SK-N-SH (cell line): ENCODE measurements at regions not wholly inside any gene's neighbourhood (a gene's known extent, or its start where the extent isn't known, plus 50 kb on each side); places are given as distances from the start of the nearest gene placed in this dataset.

Experiments used
- CTCF ChIA-PET: fragments of 300-600, 350-600 bp; formaldehyde crosslinking; extraction: SDS; loops from one replicate; lab custom pipeline; 2021; lab: Yijun Ruan, JAX
- POLR2A ChIA-PET: fragments of 350-600 bp; sonication (Branson Sonifier 250); formaldehyde crosslinking; extraction: SDS; loops from one replicate; lab custom pipeline; 2020; ENCODE audit warnings: antibody characterized with exemption, inconsistent platforms; lab: Yijun Ruan, JAX
- DNase-seq: peaks from one replicate; pipeline ENCODE4 v3.0.0; 2012
- H2AFZ ChIP-seq: fragments of 200-600 bp; sonication (generic); 2 replicates; pipeline ENCODE4 v1.8.1; 2016; ENCODE audit warnings: antibody characterized with exemption, mild to moderate bottlenecking, low read depth
- H3F3A ChIP-seq: fragments of 200-600 bp; sonication (generic); replicated peaks from 2 replicates; pipeline ENCODE3; 2016; ENCODE audit warnings: antibody characterized with exemption, mild to moderate bottlenecking; ENCODE audit not compliant: insufficient read depth
- H3K27ac ChIP-seq, 2 experiments: fragments of 200-500 bp in 1 of 2; fragments of 200-600 bp in 1 of 2; sonication (Bioruptor generic) in 1 of 2; sonication (generic), shearing (Covaris generic) in 1 of 2; 2 replicates each; pipeline versions ENCODE4 v1.5.1 to v1.6.1; 2014 to 2016; ENCODE audit warnings: low read depth in 2 of 2, inconsistent platforms in 1 of 2, low read length in 1 of 2, mild to moderate bottlenecking in 1 of 2, mixed read lengths in 1 of 2
- H3K27me3 ChIP-seq: fragments of 200-600 bp; sonication (generic), shearing (Covaris generic); 2 replicates; pipeline ENCODE4 v1.6.1; 2016; ENCODE audit warnings: mixed run types; ENCODE audit not compliant: insufficient read depth
- H3K36me3 ChIP-seq, 2 experiments: fragments of 200-500 bp in 1 of 2; fragments of 200-600 bp in 1 of 2; sonication (Bioruptor generic) in 1 of 2; sonication (generic) in 1 of 2; replicated peaks in 1 of 2; 2 replicates each; pipeline versions ENCODE3 to v1.5.1; 2014 to 2016; ENCODE audit warnings: low read length in 1 of 2, mild to moderate bottlenecking in 1 of 2; ENCODE audit not compliant: insufficient read depth in 2 of 2, control insufficient read depth in 1 of 2
- H3K4me1 ChIP-seq, 2 experiments: fragments of 200-500 bp in 1 of 2; fragments of 200-600 bp in 1 of 2; sonication (Bioruptor generic) in 1 of 2; sonication (generic), shearing (Covaris generic) in 1 of 2; 2 replicates each; pipeline versions ENCODE4 v1.5.1 to v1.6.1; 2014 to 2016; ENCODE audit warnings: low read depth in 1 of 2, low read length in 1 of 2, mixed run types in 1 of 2; ENCODE audit not compliant: insufficient read depth in 2 of 2, control insufficient read depth in 1 of 2
- H3K4me2 ChIP-seq: fragments of 200-600 bp; sonication (generic), shearing (Covaris generic); 2 replicates; pipeline ENCODE4 v1.6.1; 2017; ENCODE audit warnings: mixed run types
- H3K4me3 ChIP-seq, 2 experiments: fragments of 200-500 bp in 1 of 2; fragments of 200-600 bp in 1 of 2; sonication (Bioruptor generic) in 1 of 2; sonication (generic), shearing (Covaris generic) in 1 of 2; 2 replicates each; pipeline versions ENCODE4 v1.5.1 to v1.8.1; 2014 to 2016; ENCODE audit warnings: low read depth in 2 of 2, inconsistent platforms in 1 of 2, low read length in 1 of 2, mild to moderate bottlenecking in 1 of 2, mixed read lengths in 1 of 2, moderate library complexity in 1 of 2
- H3K79me2 ChIP-seq: fragments of 200-600 bp; sonication (generic); 2 replicates; pipeline ENCODE4 v1.8.1; 2017; ENCODE audit warnings: mild to moderate bottlenecking; ENCODE audit not compliant: insufficient read depth
- H3K9ac ChIP-seq: fragments of 200-600 bp; sonication (generic); 2 replicates; pipeline ENCODE4 v1.6.1; 2017; ENCODE audit warnings: mixed run types
- H3K9me2 ChIP-seq: fragments of 200-600 bp; sonication (generic); 2 replicates; pipeline ENCODE4 v1.6.1; 2017; ENCODE audit warnings: mixed run types
- H3K9me3 ChIP-seq: fragments of 200-600 bp; sonication (generic); 2 replicates; pipeline ENCODE4 v1.6.1; 2017; ENCODE audit warnings: mixed run types, mild to moderate bottlenecking, moderate library complexity
- H4K20me1 ChIP-seq: fragments of 200-600 bp; sonication (generic); 2 replicates; pipeline ENCODE4 v1.6.1; 2017; ENCODE audit warnings: mild to moderate bottlenecking, mixed run types; ENCODE audit not compliant: insufficient read depth
- EZH2phosphoT487 ChIP-seq: fragments of 200-600 bp; sonication (generic); IDR thresholded peaks from 2 replicates; pipeline ENCODE4 v1.6.1; 2017; ENCODE audit warnings: low read depth, mixed run types, mild to moderate bottlenecking, antibody characterized with exemption, moderate library complexity, borderline replicate concordance
- FOSL2 ChIP-seq: IDR thresholded peaks from 2 replicates; pipeline ENCODE4 v1.4.0; 2012; ENCODE audit warnings: low read depth, mild to moderate bottlenecking, moderate library complexity, borderline replicate concordance
- FOXJ3 ChIP-seq: sonication (generic); formaldehyde crosslinking; IDR thresholded peaks from 2 replicates; pipeline ENCODE4 v1.5.1; 2020; ENCODE audit warnings: mild to moderate bottlenecking, missing genetic modification reagents
- GATA2 ChIP-seq: sonication (generic); formaldehyde crosslinking; IDR thresholded peaks from 2 replicates; pipeline ENCODE4 v1.5.0; 2020; ENCODE audit warnings: mild to moderate bottlenecking, missing genetic modification reagents
- NFIC ChIP-seq: IDR thresholded peaks from 2 replicates; pipeline ENCODE4 v1.4.0; 2012; ENCODE audit warnings: borderline replicate concordance
- RAD21 ChIP-seq: IDR thresholded peaks from 2 replicates; pipeline ENCODE4 v1.6.1; 2012; ENCODE audit warnings: mild to moderate bottlenecking, low read length
- RCOR1 ChIP-seq: fragments of 150-350 bp; IDR thresholded peaks from 2 replicates; pipeline ENCODE4 v1.6.1; 2017; ENCODE audit warnings: antibody characterized with exemption, low read length
- RFX5 ChIP-seq: IDR thresholded peaks from 2 replicates; pipeline ENCODE4 v1.6.1; 2012; ENCODE audit warnings: mild to moderate bottlenecking, improper control_type of control experiment, low read length
- RXRA ChIP-seq: IDR thresholded peaks from 2 replicates; pipeline ENCODE4 v1.4.0; 2012; ENCODE audit warnings: low read depth, mild to moderate bottlenecking, borderline replicate concordance
- SIN3A ChIP-seq: IDR thresholded peaks from 2 replicates; pipeline ENCODE4 v1.6.1; 2012; ENCODE audit warnings: low read depth, mild to moderate bottlenecking, low read length, moderate library complexity, borderline replicate concordance
- SMC3 ChIP-seq: IDR thresholded peaks from 2 replicates; pipeline ENCODE4 v1.6.1; 2012; ENCODE audit warnings: low read depth, low read length, improper control_type of control experiment
- TCF12 ChIP-seq: IDR thresholded peaks from 2 replicates; pipeline ENCODE4 v1.4.0; 2012
- WGBS: methylation state at CpG from one replicate; pipeline ENCODE4 v1.1.6; 2017; ENCODE audit warnings: low lambda C conversion rate; 5-methylcytosine and 5-hydroxymethylcytosine counted together
- TF ChIP-seq, protein P1 (sequence below): fragments of 150-350 bp; IDR thresholded peaks from 2 replicates; pipeline ENCODE4 v1.6.1; 2017; ENCODE audit warnings: antibody characterized with exemption, low read length, low read depth, borderline replicate concordance
- TF ChIP-seq, protein P2 (sequence below): IDR thresholded peaks from 2 replicates; pipeline ENCODE4; 2012
- TF ChIP-seq, protein P3 (sequence below): fragments of 200-600 bp; sonication (generic); IDR thresholded peaks from 2 replicates; pipeline ENCODE4 v1.6.1; 2017; ENCODE audit warnings: antibody characterized with exemption, mild to moderate bottlenecking, moderate library complexity
- TF ChIP-seq, protein P4 (sequence below): IDR thresholded peaks from 2 replicates; pipeline ENCODE4 v1.6.1; 2012; ENCODE audit warnings: mild to moderate bottlenecking, low read depth, low read length, moderate library complexity

DNA sequence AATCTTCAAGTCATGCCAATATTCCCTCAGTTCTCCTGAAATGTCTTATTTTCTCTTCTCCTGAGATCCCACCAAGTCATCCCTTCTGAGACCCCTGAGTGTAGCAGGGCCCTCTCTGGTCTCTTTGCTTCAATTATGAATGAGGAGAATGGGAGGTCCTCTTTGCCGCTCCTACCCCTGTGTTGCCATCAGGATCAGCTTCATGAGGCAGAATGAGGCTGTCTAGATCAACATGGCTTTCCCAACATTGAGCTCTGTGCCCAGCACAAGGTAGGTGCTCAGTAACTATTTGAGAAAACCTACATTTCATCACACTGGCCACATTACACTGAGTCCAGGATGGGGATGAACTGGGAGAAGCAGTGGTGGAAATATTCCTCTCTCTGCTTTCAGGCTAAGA is 107.2 kb downstream of the ZNF280B start:
- no peak overlapping the region for H3K4me3 ChIP-seq
- WGBS, result 33% methylated on average over 1 of the region's 1 CpG
- no peak overlapping the region for H3K27ac ChIP-seq
- H3F3A ChIP-seq, result no peaks in the 10 kb centered on the region
- no peaks in the 10 kb centered on the region for H3K9me2 ChIP-seq
- no peaks in the 10 kb centered on the region for H3K79me2 ChIP-seq
- ChIA-PET CTCF (interaction anchor here (0.7 to 2.4 kb wide), 2 partner anchors 21 to 1521 kb away, joined by 3 to 21 read pairs; no protein-coding TSS in a partner anchor), POLR2A (no interaction called here)
- H2AFZ ChIP-seq, result no peak overlapping the region
- DNase-seq, result no peak
- peaks cover 0 to 4% of the 10 kb centered on the region in 2 experiments; a peak in 1 of 4 replicates for H3K4me1 ChIP-seq
- no peaks in the 10 kb centered on the region for H4K20me1 ChIP-seq
- H3K9ac ChIP-seq, result no peak overlapping the region
- no peaks in the 10 kb centered on the region for H3K36me3 ChIP-seq
- no peaks in the 10 kb centered on the region; the same call in 1 of the 2 replicates for H3K27me3 ChIP-seq
- no peaks in the 10 kb centered on the region for H3K9me3 ChIP-seq
- TF ChIP-seq NFIC, result no peak
- TF ChIP-seq RXRA, result no peak
- TF ChIP-seq, protein P1, sequence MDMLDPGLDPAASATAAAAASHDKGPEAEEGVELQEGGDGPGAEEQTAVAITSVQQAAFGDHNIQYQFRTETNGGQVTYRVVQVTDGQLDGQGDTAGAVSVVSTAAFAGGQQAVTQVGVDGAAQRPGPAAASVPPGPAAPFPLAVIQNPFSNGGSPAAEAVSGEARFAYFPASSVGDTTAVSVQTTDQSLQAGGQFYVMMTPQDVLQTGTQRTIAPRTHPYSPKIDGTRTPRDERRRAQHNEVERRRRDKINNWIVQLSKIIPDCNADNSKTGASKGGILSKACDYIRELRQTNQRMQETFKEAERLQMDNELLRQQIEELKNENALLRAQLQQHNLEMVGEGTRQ, result no peak
- no peak for TF ChIP-seq FOSL2
- no peak for TF ChIP-seq TCF12
- TF ChIP-seq GATA2 (CRISPR knock-in tag), result no peak
- no peak for TF ChIP-seq FOXJ3
- no peak for TF ChIP-seq RAD21
- TF ChIP-seq SMC3, result no peak
- TF ChIP-seq, protein P2, sequence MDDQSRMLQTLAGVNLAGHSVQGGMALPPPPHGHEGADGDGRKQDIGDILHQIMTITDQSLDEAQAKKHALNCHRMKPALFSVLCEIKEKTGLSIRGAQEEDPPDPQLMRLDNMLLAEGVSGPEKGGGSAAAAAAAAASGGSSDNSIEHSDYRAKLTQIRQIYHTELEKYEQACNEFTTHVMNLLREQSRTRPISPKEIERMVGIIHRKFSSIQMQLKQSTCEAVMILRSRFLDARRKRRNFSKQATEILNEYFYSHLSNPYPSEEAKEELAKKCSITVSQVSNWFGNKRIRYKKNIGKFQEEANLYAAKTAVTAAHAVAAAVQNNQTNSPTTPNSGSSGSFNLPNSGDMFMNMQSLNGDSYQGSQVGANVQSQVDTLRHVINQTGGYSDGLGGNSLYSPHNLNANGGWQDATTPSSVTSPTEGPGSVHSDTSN, result no peak
- TF ChIP-seq RFX5, result no peak
- TF ChIP-seq, protein P3, sequence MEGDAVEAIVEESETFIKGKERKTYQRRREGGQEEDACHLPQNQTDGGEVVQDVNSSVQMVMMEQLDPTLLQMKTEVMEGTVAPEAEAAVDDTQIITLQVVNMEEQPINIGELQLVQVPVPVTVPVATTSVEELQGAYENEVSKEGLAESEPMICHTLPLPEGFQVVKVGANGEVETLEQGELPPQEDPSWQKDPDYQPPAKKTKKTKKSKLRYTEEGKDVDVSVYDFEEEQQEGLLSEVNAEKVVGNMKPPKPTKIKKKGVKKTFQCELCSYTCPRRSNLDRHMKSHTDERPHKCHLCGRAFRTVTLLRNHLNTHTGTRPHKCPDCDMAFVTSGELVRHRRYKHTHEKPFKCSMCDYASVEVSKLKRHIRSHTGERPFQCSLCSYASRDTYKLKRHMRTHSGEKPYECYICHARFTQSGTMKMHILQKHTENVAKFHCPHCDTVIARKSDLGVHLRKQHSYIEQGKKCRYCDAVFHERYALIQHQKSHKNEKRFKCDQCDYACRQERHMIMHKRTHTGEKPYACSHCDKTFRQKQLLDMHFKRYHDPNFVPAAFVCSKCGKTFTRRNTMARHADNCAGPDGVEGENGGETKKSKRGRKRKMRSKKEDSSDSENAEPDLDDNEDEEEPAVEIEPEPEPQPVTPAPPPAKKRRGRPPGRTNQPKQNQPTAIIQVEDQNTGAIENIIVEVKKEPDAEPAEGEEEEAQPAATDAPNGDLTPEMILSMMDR, result no peak
- TF ChIP-seq SIN3A, result no peak
- no peak for TF ChIP-seq EZH2phosphoT487
- TF ChIP-seq, protein P4, sequence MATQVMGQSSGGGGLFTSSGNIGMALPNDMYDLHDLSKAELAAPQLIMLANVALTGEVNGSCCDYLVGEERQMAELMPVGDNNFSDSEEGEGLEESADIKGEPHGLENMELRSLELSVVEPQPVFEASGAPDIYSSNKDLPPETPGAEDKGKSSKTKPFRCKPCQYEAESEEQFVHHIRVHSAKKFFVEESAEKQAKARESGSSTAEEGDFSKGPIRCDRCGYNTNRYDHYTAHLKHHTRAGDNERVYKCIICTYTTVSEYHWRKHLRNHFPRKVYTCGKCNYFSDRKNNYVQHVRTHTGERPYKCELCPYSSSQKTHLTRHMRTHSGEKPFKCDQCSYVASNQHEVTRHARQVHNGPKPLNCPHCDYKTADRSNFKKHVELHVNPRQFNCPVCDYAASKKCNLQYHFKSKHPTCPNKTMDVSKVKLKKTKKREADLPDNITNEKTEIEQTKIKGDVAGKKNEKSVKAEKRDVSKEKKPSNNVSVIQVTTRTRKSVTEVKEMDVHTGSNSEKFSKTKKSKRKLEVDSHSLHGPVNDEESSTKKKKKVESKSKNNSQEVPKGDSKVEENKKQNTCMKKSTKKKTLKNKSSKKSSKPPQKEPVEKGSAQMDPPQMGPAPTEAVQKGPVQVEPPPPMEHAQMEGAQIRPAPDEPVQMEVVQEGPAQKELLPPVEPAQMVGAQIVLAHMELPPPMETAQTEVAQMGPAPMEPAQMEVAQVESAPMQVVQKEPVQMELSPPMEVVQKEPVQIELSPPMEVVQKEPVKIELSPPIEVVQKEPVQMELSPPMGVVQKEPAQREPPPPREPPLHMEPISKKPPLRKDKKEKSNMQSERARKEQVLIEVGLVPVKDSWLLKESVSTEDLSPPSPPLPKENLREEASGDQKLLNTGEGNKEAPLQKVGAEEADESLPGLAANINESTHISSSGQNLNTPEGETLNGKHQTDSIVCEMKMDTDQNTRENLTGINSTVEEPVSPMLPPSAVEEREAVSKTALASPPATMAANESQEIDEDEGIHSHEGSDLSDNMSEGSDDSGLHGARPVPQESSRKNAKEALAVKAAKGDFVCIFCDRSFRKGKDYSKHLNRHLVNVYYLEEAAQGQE, result no peak
- TF ChIP-seq RCOR1, result no peak
- H3K4me2 ChIP-seq, result no peak overlapping the region
